HG03439 (cell line): ENCODE measurements at regions not wholly inside any gene's neighbourhood (a gene's known extent, or its start where the extent isn't known, plus 50 kb on each side); places are given as distances from the start of the nearest gene placed in this dataset.

ENCODE experiments used
- ATAC-seq: cut with Tn5 transposase; IDR thresholded peaks from one replicate; pipeline ENCODE4 v1.9.1; 2021; ENCODE audit warnings: mild to moderate bottlenecking, moderate library complexity; ENCODE audit not compliant: unreplicated experiment

GRCh38 chr10:3418041-3418754 is 245.6 kb upstream of the PITRM1 start:
- no peak for ATAC-seq

GRCh38 chr10:3417096-3417495 is 244.5 kb upstream of the PITRM1 start:
- no peak for ATAC-seq

- no peak for ATAC-seq
Observed at GRCh38 chr10:3415878-3416605, 243.5 kb upstream of the PITRM1 start.

- ATAC-seq, result no peak
Observed at GRCh38 chr10:3415038-3415736, 242.6 kb upstream of the PITRM1 start.

- no peak for ATAC-seq
Observed at GRCh38 chr10:3414667-3415023, 242.1 kb upstream of the PITRM1 start.

GRCh38 chr10:3413937-3414666 is 241.5 kb upstream of the PITRM1 start:
- no peak for ATAC-seq

- no peak for ATAC-seq
Observed at GRCh38 chr10:3412646-3413045, 240.1 kb upstream of the PITRM1 start.

GRCh38 chr10:3412071-3412582 is 239.5 kb upstream of the PITRM1 start:
- no peak for ATAC-seq

GRCh38 chr10:3411044-3411443 is 238.5 kb upstream of the PITRM1 start:
- ATAC-seq, result no peak

GRCh38 chr10:3409928-3410327 is 237.3 kb upstream of the PITRM1 start:
- ATAC-seq, result no peak

GRCh38 chr10:3408603-3409365 is 236.2 kb upstream of the PITRM1 start:
- ATAC-seq, result no peak

GRCh38 chr10:3407208-3407607 is 234.6 kb upstream of the PITRM1 start:
- ATAC-seq, result no peak

GRCh38 chr10:3406556-3406955 is 234.0 kb upstream of the PITRM1 start:
- ATAC-seq, result no peak

- ATAC-seq, result no peak
Observed at GRCh38 chr10:3404381-3404780, 231.8 kb upstream of the PITRM1 start.

GRCh38 chr10:3402187-3402751 is 229.7 kb upstream of the PITRM1 start:
- no peak for ATAC-seq

- no peak for ATAC-seq
Observed at GRCh38 chr10:3401491-3401938, 228.9 kb upstream of the PITRM1 start.

GRCh38 chr10:3400348-3400747 is 227.8 kb upstream of the PITRM1 start:
- no peak for ATAC-seq

GRCh38 chr10:3399756-3400155 is 227.2 kb upstream of the PITRM1 start:
- no peak for ATAC-seq

- no peak for ATAC-seq
Observed at GRCh38 chr10:3398825-3399646, 226.5 kb upstream of the PITRM1 start.
